Mammary epithelial cell (primary cell): ENCODE measurements at regions not wholly inside any gene's neighbourhood (a gene's known extent, or its start where the extent isn't known, plus 50 kb on each side); places are given as distances from the start of the nearest gene placed in this dataset.

ENCODE experiments used
- CTCF ChIP-seq, 2 donors: IDR thresholded peaks in 1 of 2; conservative IDR thresholded peaks in 1 of 2; 2 replicates each; pipeline ENCODE4 v1.5.1; 2011 to 2012; ENCODE audit warnings: inconsistent platforms in 2 of 2, low read length in 2 of 2, mild to moderate bottlenecking in 2 of 2, control low read depth in 1 of 2, low read depth in 1 of 2; ENCODE audit not compliant: insufficient read depth in 1 of 2; ENCODE audit errors: extremely low read depth in 1 of 2
- EZH2 ChIP-seq: IDR thresholded peaks from 2 replicates; pipeline ENCODE4 v1.6.1; 2012; ENCODE audit warnings: low read length, inconsistent platforms, borderline replicate concordance

GRCh38 chr7:124208173-124208572, 175.3 kb upstream of the TMEM229A start:
- no peak for TF ChIP-seq CTCF (conservative IDR thresholded peaks at IDR 0.05 in 1 of 2, IDR thresholded peaks at IDR 0.05 in 1 of 2; ENCODE audit: extremely low read depth in 1 of 2, insufficient read depth in 1 of 2, low read depth in 1 of 2, low read length in 2 of 2)
- TF ChIP-seq EZH2, result no peak
